GM19025 (cell line): ENCODE measurements at regions not wholly inside any gene's neighbourhood (a gene's known extent, or its start where the extent isn't known, plus 50 kb on each side); places are given as distances from the start of the nearest gene placed in this dataset.

Experiments used
- ATAC-seq: cut with Tn5 transposase; IDR thresholded peaks from one replicate; pipeline ENCODE4 v1.9.1; 2021; ENCODE audit warnings: mild to moderate bottlenecking, low read depth, moderate library complexity; ENCODE audit not compliant: unreplicated experiment

- ATAC-seq = no peak
These were observed 138.8 kb downstream of the GABRG1 start for GRCh38 chr4:45985038-45985437.

- ATAC-seq = no peak
These were observed 152.7 kb downstream of the GABRG1 start for GRCh38 chr4:45971108-45971507.

- no peak for ATAC-seq
These were observed 166.5 kb downstream of the GABRG1 start for GRCh38 chr4:45957353-45957752.

DNA sequence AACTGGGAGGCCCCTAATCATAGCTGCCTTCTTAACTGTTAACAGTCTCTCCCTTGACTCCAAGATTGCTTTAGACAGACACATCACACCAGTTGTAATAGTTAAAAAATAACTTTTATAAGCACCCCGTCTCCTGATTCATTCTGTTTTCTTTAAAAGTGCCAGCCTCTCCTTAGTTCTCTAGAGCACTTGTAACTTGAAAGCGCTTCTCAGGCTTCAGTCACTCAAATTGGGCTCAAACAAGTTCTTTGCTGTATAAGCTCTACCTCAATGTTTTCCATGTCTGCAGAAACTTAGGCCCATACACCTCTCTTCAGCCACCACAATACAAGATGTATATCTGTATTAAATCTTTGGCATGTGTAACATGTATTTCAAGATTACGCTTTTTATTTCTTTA, 169.6 kb downstream of the GABRG1 start:
- ATAC-seq = no peak

DNA sequence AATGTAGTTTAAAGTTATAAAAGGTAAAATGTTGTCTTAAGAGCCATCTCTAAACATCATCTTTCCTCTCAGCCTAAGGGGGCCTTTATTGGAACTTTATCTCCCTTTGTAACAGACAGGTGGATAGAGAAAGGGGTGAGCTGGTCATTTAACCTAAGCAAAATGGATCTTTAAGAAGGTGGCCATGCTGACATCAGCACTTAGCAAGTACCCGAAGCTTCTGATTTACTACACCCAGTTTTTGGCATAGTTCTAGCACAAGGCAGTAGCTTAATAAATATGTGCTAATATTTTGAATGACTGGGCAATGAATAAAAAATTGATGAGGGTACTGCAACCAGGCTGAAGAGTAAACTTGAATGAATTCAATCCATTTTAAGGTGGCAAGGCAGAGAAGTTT, 172.7 kb downstream of the GABRG1 start:
- ATAC-seq = no peak

DNA sequence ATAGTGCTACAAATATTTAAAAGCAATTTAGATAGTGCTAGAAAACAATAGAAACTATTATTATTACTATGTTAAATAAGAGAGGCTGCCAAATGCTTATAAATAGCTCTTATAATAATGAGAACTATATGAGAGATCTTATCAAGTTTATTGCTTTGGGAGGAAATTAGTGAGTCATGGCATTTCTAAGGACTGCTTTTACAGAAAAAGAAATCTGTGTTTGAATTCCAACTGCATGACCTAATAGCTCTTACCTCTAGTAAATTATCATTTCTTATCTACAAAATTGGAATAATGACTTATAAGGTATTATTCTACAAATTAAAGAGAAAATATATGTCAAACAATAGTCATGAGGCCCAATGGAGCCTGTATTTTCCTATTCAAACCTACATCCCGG, 177.2 kb downstream of the GABRG1 start:
- no peak for ATAC-seq

DNA sequence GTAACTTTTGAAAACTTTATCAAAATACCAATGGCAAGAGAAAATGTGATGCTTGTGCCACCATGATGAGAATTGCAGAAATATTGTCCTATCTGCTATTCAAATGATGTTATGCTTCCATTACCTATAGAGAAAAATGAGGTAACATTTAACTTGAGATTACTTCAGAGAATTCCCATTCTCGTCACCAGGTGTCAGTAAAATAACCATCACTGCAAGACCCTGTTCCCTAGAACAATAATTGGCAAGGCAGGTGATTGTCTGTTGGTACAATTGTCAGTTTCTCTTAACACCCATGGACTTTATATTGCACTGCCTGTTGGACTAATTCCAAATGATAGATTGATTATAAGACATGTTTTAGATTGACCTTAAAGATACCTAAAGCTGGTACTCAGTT, 179.9 kb downstream of the GABRG1 start:
- no peak for ATAC-seq

- ATAC-seq = no peak
These were observed 184.8 kb downstream of the GABRG1 start for GRCh38 chr4:45939056-45939455.

DNA sequence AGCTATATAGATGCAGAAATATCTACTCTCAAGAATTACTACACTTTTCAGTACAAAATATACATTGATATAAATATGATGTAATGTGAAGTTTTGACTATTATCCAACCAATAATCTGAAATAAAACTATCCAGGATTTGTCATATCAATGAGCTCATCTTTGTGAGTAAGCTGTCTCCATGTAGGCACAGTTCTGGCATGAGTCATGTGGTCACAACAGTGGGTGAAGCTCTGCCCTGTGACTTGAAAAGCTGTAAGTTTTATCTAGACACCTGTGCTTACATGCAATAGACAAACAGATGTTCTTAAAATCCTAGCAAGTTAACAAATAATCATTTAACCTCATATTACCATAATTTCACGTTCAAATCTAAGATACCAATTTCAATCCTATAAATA, 192.7 kb downstream of the GABRG1 start:
- ATAC-seq = no peak

GRCh38 chr4:45927641-45928040, 196.2 kb downstream of the GABRG1 start:
- ATAC-seq = no peak

DNA sequence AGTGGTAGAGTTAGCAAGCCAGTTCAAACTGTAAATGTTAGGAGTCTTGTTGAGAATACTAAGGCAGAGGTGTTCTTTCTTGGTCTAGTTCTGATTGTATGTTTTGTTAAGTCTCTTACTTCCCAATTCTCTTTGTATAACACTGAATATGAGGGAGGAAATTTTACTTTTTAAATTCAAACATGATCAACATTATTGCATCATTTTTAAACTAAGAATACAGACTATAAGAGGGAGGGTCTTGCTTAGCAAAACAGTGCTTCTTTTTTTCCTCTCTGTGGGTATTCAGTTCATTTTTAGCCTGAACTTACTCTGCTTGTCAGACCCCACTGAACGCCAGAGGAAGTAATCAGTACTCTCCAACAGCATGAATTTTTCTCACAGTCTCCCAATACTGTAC, 198.0 kb downstream of the GABRG1 start:
- ATAC-seq = no peak

DNA sequence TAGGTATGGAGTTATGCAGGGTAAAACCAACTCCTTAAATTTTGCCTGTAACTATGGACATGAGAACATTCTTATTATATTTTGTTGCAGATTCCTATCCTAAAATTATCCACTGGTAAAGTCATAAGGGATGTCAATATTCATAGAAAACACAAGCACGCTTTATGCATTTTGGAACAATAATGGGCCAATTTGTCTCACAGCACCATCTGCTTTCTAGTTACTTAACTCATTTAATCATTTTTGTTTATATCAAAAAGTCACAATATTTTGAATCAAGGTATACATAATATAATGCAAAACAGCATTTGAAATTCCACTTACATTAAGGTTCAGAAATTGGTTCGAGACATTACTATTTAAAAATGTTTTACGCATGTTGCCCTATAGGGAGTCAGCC, 203.0 kb downstream of the GABRG1 start:
- no peak for ATAC-seq

GRCh38 chr4:45910511-45910910, 213.3 kb downstream of the GABRG1 start:
- ATAC-seq = no peak

DNA sequence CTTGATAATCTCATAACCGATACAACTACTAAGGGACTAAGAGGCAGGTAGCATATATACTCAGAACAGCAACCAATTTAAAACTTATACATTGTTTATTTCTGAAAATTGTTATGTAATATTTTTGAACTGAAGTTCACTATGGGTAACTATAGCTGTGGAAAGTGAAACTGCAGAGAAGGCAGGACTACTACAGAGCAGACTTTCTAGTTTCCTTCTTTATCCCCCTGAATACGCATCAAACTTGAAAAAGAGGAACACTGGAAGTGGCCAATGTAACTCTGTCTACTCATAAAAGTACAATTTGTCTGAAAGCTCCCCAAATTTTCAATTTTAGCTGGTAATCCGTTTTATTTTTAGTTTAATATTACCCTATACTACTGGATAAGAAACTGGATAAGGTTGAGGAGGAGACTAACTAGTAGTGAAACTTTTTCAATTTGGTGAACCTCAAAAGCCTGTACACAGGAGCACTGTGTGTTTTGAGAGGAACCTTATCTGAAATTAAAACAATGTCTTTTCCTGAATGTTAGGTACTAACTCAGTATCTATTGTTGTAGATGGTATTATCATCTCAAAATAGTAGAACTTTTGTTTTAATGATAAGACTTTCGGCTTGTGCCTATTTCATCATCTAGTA, 225.8 kb downstream of the GABRG1 start:
- ATAC-seq = no peak

DNA sequence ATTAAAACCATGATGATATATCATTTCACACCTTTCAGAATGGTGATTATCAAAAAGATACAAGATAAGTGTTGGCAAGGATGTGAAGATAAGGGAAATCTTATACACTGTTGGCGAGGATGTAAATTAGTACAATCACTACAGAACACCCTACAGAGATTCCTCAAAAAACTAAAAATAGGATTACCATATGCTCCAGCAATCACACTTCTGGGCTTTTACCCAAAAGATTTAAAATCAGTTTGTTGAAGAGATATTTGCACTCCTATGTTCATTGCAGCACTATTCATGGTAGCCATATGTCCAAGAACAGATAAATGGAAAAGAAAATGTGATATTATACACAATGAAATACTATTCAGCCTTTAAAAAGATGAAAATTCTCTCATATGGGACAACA, 240.4 kb downstream of the GABRG1 start:
- no peak for ATAC-seq

DNA sequence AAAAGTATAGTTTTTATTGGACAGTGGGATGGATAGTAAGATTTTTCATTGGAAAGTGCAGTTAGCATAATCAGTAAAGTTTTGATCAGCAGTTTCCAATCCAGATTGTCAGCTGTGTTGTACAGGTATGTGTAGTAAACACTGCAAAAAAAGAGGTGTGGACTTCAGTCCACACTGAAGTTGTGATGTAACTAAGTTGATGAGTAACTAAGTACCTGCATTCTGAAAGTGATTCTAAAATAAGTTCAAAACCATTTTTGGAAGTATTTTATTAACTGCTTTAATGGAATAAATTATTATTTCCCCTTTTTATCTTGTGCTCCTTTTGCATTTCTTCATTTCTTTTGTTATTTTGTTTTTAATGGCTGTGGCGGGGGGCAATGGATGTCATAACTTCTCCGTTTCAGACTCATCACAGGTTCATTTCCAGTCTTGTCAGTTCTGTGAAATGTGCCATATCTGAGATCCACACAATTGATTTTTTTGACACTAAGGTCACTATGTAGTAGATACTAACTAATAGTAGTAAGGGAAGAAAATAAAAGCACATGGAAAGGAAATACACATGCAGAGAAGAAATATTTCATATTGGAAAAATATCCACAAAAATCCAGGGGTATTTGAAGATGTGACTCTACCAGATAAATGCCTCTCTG, 247.5 kb downstream of the GABRG1 start:
- ATAC-seq = no peak

GRCh38 chr4:45869184-45869583, 254.7 kb downstream of the GABRG1 start:
- no peak for ATAC-seq

- no peak for ATAC-seq
These were observed 258.1 kb downstream of the GABRG1 start for GRCh38 chr4:45865781-45866180.

DNA sequence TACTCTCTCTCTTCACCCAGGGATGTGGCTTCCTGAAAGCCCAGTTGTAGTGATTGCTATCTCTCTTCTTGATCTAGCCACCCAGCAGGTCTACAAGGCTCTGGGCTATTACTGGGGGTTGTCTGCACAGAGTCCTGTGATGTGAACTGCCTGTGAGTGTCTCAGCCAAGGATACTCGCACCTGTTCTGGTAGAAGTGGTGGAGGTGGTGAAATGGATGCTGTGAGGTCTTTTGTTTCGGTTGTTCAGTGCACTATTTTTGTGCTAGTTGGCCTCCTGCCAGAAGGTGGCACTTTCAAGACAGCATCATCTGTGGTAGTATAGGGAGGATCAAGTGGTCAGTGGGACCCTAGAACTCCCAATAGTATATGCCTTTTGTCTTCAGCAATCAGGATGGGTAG, 268.0 kb downstream of the GABRG1 start:
- ATAC-seq = no peak

DNA sequence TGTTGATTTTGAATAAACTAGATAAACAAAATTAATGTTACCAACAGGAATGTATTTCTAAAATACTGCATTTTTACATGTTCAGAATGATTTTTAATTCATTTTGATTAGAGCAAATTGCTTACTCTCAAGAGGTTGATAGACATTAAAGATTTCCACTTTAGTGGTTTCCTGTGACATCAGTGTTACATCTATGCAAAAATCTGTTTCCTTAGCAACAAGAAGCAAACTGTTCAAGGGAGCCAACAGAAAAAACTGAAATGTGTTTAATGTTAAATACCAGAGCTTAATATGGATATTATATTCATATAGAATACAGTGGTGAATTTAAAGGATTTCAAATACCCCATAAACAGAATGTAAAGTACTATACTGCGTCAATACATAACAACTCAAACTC, 277.8 kb downstream of the GABRG1 start:
- no peak for ATAC-seq

GRCh38 chr4:45841791-45842190, 282.1 kb downstream of the GABRG1 start:
- ATAC-seq = no peak

DNA sequence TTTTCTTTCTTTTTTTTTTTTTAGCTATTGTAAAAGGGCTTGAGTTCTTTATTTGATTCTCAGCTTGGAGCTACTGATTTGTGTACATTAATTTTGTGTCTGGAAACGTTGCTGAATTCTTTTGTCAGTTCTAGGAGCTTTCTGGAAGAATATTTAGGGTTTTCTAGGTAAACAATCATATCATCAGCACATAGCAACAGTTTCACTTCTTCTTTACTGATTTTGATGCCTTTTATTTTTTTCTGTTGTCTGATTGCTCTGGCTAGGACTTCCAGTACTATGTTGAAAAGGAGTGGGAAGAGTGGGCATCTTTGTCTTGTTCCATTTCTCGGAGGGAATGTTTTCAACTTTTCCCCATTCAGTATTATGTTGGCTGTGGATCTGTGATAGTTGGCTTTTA, 292.2 kb downstream of the GABRG1 start:
- ATAC-seq = no peak

DNA sequence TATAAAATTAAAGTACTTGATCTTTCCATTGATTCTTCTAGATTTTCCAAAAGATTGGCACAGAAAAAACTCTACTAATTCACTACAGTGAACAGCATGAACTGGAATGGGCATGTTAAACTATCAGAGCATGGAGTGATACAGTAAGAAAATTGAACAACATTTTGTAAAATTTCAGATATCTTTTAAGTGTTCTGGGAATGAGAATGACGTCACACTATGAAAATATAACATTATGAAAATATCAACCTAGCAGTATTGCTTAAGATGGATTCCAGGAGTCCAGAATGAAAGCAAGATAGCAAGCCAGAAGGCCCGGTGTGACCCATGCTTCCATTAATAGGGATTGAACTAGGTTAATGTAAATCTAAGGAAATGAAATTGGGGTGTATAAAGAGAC, 319.9 kb downstream of the GABRG1 start:
- ATAC-seq = no peak
